A549 (cell line): ENCODE measurements at regions not wholly inside any gene's neighbourhood (a gene's known extent, or its start where the extent isn't known, plus 50 kb on each side); places are given as distances from the start of the nearest gene placed in this dataset.

ENCODE experiments used
- CEBPB ChIP-seq, 2 experiments: fragments of >200 bp in 1 of 2; sonication (Bioruptor Twin) in 1 of 2; formaldehyde crosslinking in 1 of 2; IDR thresholded peaks; 2 replicates each; pipeline ENCODE4 v1.6.1; 2012 to 2016
- CTCF ChIP-seq: fragments of >200 bp; sonication (Bioruptor Twin); formaldehyde crosslinking; IDR thresholded peaks from 3 replicates; pipeline ENCODE4 v1.5.1; 2016
- EHMT2 ChIP-seq: fragments of 200-600 bp; sonication (generic); IDR thresholded peaks from 2 replicates; pipeline ENCODE4 v1.6.1; 2016; ENCODE audit warnings: antibody characterized with exemption, low read depth, mild to moderate bottlenecking, moderate library complexity
- MAX ChIP-seq: IDR thresholded peaks from 2 replicates; pipeline ENCODE4 v1.6.1; 2012
- MAZ ChIP-seq: fragments of 150-350 bp; IDR thresholded peaks from 2 replicates; pipeline ENCODE4 v1.6.1; 2014; ENCODE audit warnings: antibody characterized with exemption, low read depth, low read length, borderline replicate concordance
- PBX3 ChIP-seq: IDR thresholded peaks from 2 replicates; pipeline ENCODE4 v1.6.1; 2012
- RAD21 ChIP-seq, 2 experiments: fragments of >200 bp in 1 of 2; sonication (Bioruptor Twin) in 1 of 2; formaldehyde crosslinking in 1 of 2; IDR thresholded peaks in 1 of 2; conservative IDR thresholded peaks in 1 of 2; 2 replicates in 1 of 2; 3 replicates in 1 of 2; pipeline ENCODE4 v1.6.1; 2012 to 2018; ENCODE audit warnings: inconsistent platforms in 1 of 2
- SMC3 ChIP-seq: fragments of >200 bp; sonication (Bioruptor Twin); formaldehyde crosslinking; IDR thresholded peaks from 3 replicates; pipeline ENCODE4 v1.6.1; 2018; ENCODE audit warnings: inconsistent platforms
- USF2 ChIP-seq: fragments of 450-650 bp; IDR thresholded peaks from 2 replicates; pipeline ENCODE4 v1.6.1; 2014; ENCODE audit warnings: antibody characterized with exemption

- TF ChIP-seq MAX: no peak
- TF ChIP-seq RAD21 (conservative IDR thresholded peaks at IDR 0.05 in 1 of 2, IDR thresholded peaks at IDR 0.05 in 1 of 2): no peak
- TF ChIP-seq PBX3: no peak
- no peak for TF ChIP-seq EHMT2
- TF ChIP-seq SMC3: no peak
- no peak for TF ChIP-seq CTCF
- TF ChIP-seq CEBPB (IDR thresholded peaks at IDR 0.05): no peak
- TF ChIP-seq MAZ: no peak
- TF ChIP-seq USF2: no peak
These were observed 433.3 kb upstream of the SMC2 start for GRCh38 chr9:103660830-103661229.
